Keratinocyte (primary cell): ENCODE measurements at regions not wholly inside any gene's neighbourhood (a gene's known extent, or its start where the extent isn't known, plus 50 kb on each side); places are given as distances from the start of the nearest gene placed in this dataset.
A peak's percentile ranks its signal among the peaks of the same experiment; 100 is the strongest.

Experiments used
- DNase-seq: peaks from one replicate; pipeline ENCODE4 v3.0.0-alpha.2; 2011; ENCODE audit warnings: low read depth, missing footprints, low spot score
- FAIRE-seq: peaks from 2 replicates; lab custom pipeline; 2011; peaks lifted over from hg19 to GRCh38; lab: Jason Lieb, UNC
- H2AFZ ChIP-seq: 2 replicates; pipeline ENCODE4 v1.6.0; 2012; ENCODE audit warnings: low read length, control low read depth, inconsistent platforms; ENCODE audit not compliant: control insufficient read depth
- H3K27ac ChIP-seq: 2 replicates; pipeline ENCODE4 v1.5.1; 2011; ENCODE audit warnings: low read length; ENCODE audit not compliant: control insufficient read depth, insufficient read depth
- H3K27me3 ChIP-seq: 3 replicates; pipeline ENCODE4 v1.6.0; 2011; ENCODE audit warnings: low read length; ENCODE audit not compliant: control insufficient read depth, insufficient read depth; ENCODE audit errors: extremely low read depth
- H3K36me3 ChIP-seq, 2 experiments: 2 replicates in 1 of 2; 3 replicates in 1 of 2; pipeline ENCODE4 v1.5.1; 2011; ENCODE audit warnings: low read length in 2 of 2, mild to moderate bottlenecking in 1 of 2; ENCODE audit not compliant: control insufficient read depth in 2 of 2, insufficient read depth in 2 of 2; ENCODE audit errors: extremely low read depth in 1 of 2
- H3K4me1 ChIP-seq: 3 replicates; pipeline ENCODE4 v1.5.1; 2011; ENCODE audit warnings: low read length; ENCODE audit not compliant: control insufficient read depth, insufficient read depth; ENCODE audit errors: extremely low read depth
- H3K4me2 ChIP-seq: 3 replicates; pipeline ENCODE4 v1.6.0; 2011; ENCODE audit warnings: low read depth, low read length; ENCODE audit not compliant: control insufficient read depth, insufficient read depth; ENCODE audit errors: extremely low read depth
- H3K4me3 ChIP-seq, 3 experiments: fragments of 200-600 bp in 1 of 3; sonication (generic) in 1 of 3; 2 replicates in 2 of 3; 3 replicates in 1 of 3; pipeline ENCODE4 v1.5.1; 2011 to 2016; ENCODE audit warnings: low read length in 3 of 3, mild to moderate bottlenecking in 3 of 3, control low read depth in 2 of 3, inconsistent platforms in 1 of 3, low read depth in 1 of 3, mixed read lengths in 1 of 3, mixed run types in 1 of 3, moderate library complexity in 1 of 3; ENCODE audit not compliant: control insufficient read depth in 2 of 3, insufficient read depth in 2 of 3; ENCODE audit errors: extremely low read depth in 1 of 3
- H3K79me2 ChIP-seq: 2 replicates; pipeline ENCODE4 v1.6.0; 2012; ENCODE audit warnings: low read length; ENCODE audit not compliant: control insufficient read depth, insufficient read depth
- H3K9ac ChIP-seq: 3 replicates; pipeline ENCODE4 v1.6.0; 2011; ENCODE audit warnings: low read length; ENCODE audit not compliant: control insufficient read depth, insufficient read depth; ENCODE audit errors: extremely low read depth
- H3K9me1 ChIP-seq: 3 replicates; pipeline ENCODE4 v1.6.0; 2011; ENCODE audit warnings: low read length; ENCODE audit not compliant: control insufficient read depth, insufficient read depth; ENCODE audit errors: extremely low read depth
- H3K9me3 ChIP-seq: 2 replicates; pipeline ENCODE4 v1.5.1; 2012; ENCODE audit warnings: low read depth, low read length; ENCODE audit not compliant: control insufficient read depth
- H4K20me1 ChIP-seq: 3 replicates; pipeline ENCODE4 v1.6.0; 2011; ENCODE audit warnings: low read length; ENCODE audit not compliant: control insufficient read depth, insufficient read depth; ENCODE audit errors: extremely low read depth
- EZH2 ChIP-seq: IDR thresholded peaks from one replicate; pipeline ENCODE4 v1.6.1; 2012; ENCODE audit warnings: inconsistent platforms, mild to moderate bottlenecking, low read length, moderate library complexity
- dilution Hi-C: fragments of 300-500 bp; cut with MboI; formaldehyde crosslinking; loops from one replicate; pipeline ENCODE4 v1.7.0; 2020; ENCODE audit warnings: low sequenced_read_pairs; ENCODE audit not compliant: extremely low pct_ligation_motif_present
- TF ChIP-seq, protein P1 (sequence below), 3 experiments: IDR thresholded peaks in 1 of 3; conservative IDR thresholded peaks in 1 of 3; optimal IDR thresholded peaks in 1 of 3; 2 replicates in 2 of 3; 3 replicates in 1 of 3; pipeline versions ENCODE3 to v1.5.1; 2011; ENCODE audit warnings: low read length in 3 of 3, mild to moderate bottlenecking in 3 of 3, moderate library complexity in 2 of 3, control low read depth in 1 of 3, inconsistent platforms in 1 of 3; ENCODE audit not compliant: insufficient read depth in 2 of 3; ENCODE audit errors: extremely low read depth in 1 of 3

DNA sequence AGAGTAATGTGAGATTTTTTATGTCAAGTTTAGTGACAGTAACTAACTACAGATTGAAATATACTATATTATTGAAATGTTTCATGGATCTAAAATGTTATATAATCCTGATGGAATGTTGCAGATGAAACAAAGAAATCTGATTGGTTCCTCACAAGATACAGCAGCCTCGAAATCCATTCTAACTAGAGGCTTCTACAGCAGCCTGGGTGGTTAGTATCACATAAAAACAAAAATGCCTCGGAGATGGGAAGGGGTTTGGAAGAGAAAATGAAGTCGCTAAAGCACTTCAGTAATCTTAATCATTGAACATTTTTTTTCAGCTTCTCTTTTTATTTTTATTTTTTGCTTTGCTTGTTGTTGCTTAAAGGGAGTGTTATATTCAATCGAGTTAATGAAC, 75.2 kb downstream of the TANC2 start:
- FAIRE-seq (no peak), DNase-seq (no peak)
- Histone ChIP-seq H3K4me3 (no peak overlapping the region), H3K27ac (peak overlapping the region; percentile 33), H3K4me1 (peaks cover 24% of the 10 kb centered on the region), H3K79me2 (peaks cover 50% of the 10 kb centered on the region), H3K9me1 (no peaks in the 10 kb centered on the region), H3K27me3 (no peaks in the 10 kb centered on the region), H3K9ac (no peak overlapping the region), H4K20me1 (no peaks in the 10 kb centered on the region), H3K4me2 (peak overlapping the region; percentile 58), H3K9me3 (no peaks in the 10 kb centered on the region), H2AFZ (no peak overlapping the region), H3K36me3 (no peaks in the 10 kb centered on the region)
- TF ChIP-seq, protein P1, sequence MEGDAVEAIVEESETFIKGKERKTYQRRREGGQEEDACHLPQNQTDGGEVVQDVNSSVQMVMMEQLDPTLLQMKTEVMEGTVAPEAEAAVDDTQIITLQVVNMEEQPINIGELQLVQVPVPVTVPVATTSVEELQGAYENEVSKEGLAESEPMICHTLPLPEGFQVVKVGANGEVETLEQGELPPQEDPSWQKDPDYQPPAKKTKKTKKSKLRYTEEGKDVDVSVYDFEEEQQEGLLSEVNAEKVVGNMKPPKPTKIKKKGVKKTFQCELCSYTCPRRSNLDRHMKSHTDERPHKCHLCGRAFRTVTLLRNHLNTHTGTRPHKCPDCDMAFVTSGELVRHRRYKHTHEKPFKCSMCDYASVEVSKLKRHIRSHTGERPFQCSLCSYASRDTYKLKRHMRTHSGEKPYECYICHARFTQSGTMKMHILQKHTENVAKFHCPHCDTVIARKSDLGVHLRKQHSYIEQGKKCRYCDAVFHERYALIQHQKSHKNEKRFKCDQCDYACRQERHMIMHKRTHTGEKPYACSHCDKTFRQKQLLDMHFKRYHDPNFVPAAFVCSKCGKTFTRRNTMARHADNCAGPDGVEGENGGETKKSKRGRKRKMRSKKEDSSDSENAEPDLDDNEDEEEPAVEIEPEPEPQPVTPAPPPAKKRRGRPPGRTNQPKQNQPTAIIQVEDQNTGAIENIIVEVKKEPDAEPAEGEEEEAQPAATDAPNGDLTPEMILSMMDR (optimal IDR thresholded peaks at IDR 0.05 in 1 of 3, IDR thresholded peaks at IDR 0.05 in 1 of 3, conservative IDR thresholded peaks at IDR 0.05 in 1 of 3; ENCODE audit: extremely low read depth in 1 of 3, insufficient read depth in 2 of 3, low read length in 3 of 3): no peak
- TF ChIP-seq EZH2: no peak
- dilution Hi-C loops: no loop called here

DNA sequence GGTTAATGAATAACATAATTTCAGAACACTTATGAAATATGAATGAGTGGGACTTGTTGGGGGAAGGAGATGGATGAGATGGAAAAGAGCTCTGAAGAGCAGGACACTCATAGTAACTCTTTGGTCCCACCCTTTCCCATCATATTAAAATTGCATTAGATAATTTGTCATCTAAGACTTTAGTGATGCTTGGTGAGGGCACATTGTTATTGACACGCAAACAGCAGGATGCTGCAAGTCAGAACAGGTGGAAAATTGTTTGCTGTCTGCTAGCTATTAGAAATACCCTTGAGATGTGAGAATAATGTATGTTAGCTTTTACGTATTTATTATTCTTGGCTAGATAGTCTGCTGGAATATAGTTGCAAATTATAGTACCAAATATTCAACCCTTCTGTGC, 75.7 kb downstream of the TANC2 start:
- peak overlapping the region; percentile 58 for H3K4me2 ChIP-seq
- peak overlapping the region; percentile 47 for H3K27ac ChIP-seq
- FAIRE-seq (peak; percentile 44), DNase-seq (no peak)
- no peaks in the 10 kb centered on the region for H3K9me3 ChIP-seq
- H3K4me3 ChIP-seq: no peak overlapping the region
- no peaks in the 10 kb centered on the region for H3K36me3 ChIP-seq
- dilution Hi-C loops: no loop called here
- H2AFZ ChIP-seq: no peak overlapping the region
- no peak for TF ChIP-seq EZH2
- TF ChIP-seq, protein P1 (optimal IDR thresholded peaks at IDR 0.05 in 1 of 3, IDR thresholded peaks at IDR 0.05 in 1 of 3, conservative IDR thresholded peaks at IDR 0.05 in 1 of 3; ENCODE audit: extremely low read depth in 1 of 3, insufficient read depth in 2 of 3, low read length in 3 of 3): no peak
- peaks cover 48% of the 10 kb centered on the region for H3K79me2 ChIP-seq
- peaks cover 24% of the 10 kb centered on the region for H3K4me1 ChIP-seq
- H4K20me1 ChIP-seq: no peaks in the 10 kb centered on the region
- no peaks in the 10 kb centered on the region for H3K9me1 ChIP-seq
- no peak overlapping the region for H3K9ac ChIP-seq
- no peaks in the 10 kb centered on the region for H3K27me3 ChIP-seq
